Endothelial cell (in vitro differentiated cells): ENCODE measurements at regions not wholly inside any gene's neighbourhood (a gene's known extent, or its start where the extent isn't known, plus 50 kb on each side); places are given as distances from the start of the nearest gene placed in this dataset.

ENCODE experiments used
- DNase-seq: peaks from one replicate; pipeline ENCODE4 v3.0.0; 2021; ENCODE audit warnings: low spot score
- H3K27ac Mint-ChIP-seq: one replicate; pipeline ENCODE4 v1.8.0; 2021; ENCODE audit warnings: mixed read lengths, inconsistent platforms; ENCODE audit not compliant: unreplicated experiment
- H3K27me3 Mint-ChIP-seq: one replicate; pipeline ENCODE4 v1.8.0; 2021; ENCODE audit warnings: mild to moderate bottlenecking, moderate library complexity, mixed read lengths, inconsistent platforms; ENCODE audit not compliant: unreplicated experiment
- H3K36me3 Mint-ChIP-seq: one replicate; pipeline ENCODE4 v1.8.0; 2021; ENCODE audit warnings: mild to moderate bottlenecking, low read depth, mixed read lengths, inconsistent platforms; ENCODE audit not compliant: unreplicated experiment
- H3K4me1 Mint-ChIP-seq: one replicate; pipeline ENCODE4 v1.8.0; 2021; ENCODE audit warnings: mild to moderate bottlenecking, mixed read lengths, inconsistent platforms; ENCODE audit not compliant: unreplicated experiment
- H3K4me3 Mint-ChIP-seq: one replicate; pipeline ENCODE4 v1.8.0; 2021; ENCODE audit warnings: mild to moderate bottlenecking, mixed read lengths, inconsistent platforms; ENCODE audit not compliant: unreplicated experiment
- H3K9me3 Mint-ChIP-seq: one replicate; pipeline ENCODE4 v1.8.0; 2021; ENCODE audit warnings: mixed read lengths, inconsistent platforms; ENCODE audit not compliant: unreplicated experiment
- CTCF ChIP-seq: fragments of 200-600 bp; sonication (generic); IDR thresholded peaks from one replicate; pipeline ENCODE4 v1.5.0; 2021; ENCODE audit warnings: antibody characterized with exemption; ENCODE audit not compliant: unreplicated experiment

- Mint-ChIP-seq H3K36me3 (no peaks in the 10 kb centered on the region), H3K9me3 (no peaks in the 10 kb centered on the region), H3K4me1 (no peaks in the 10 kb centered on the region), H3K27me3 (no peaks in the 10 kb centered on the region), H3K27ac (no peak overlapping the region), H3K4me3 (no peak overlapping the region)
- no peak for TF ChIP-seq CTCF
- DNase-seq = no peak
Measured at GRCh38 chr5:123966781-123967180, 454.8 kb downstream of the CSNK1G3 start.

DNA sequence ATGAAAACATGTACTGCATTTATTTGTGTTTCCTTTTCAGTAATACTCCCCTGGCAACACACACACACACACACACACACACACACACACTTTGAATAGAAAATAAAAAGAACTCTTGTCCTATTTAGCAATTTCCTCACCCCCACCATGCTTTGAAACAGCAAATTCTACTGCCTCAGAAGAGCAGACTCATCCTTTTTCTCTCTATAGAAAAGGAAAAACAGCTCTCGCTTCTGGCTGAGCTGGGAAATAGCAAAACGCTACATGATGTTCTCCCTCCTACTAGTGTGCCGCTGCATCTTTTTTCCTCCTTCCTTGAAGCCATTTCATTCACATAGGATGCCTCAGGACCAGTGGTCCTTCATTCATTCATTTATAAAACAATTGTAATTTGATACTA is 453.6 kb downstream of the CSNK1G3 start:
- no peaks in the 10 kb centered on the region for H3K9me3 Mint-ChIP-seq
- H3K4me1 Mint-ChIP-seq = no peaks in the 10 kb centered on the region
- no peak overlapping the region for H3K4me3 Mint-ChIP-seq
- H3K27me3 Mint-ChIP-seq = no peaks in the 10 kb centered on the region
- no peak overlapping the region for H3K27ac Mint-ChIP-seq
- H3K36me3 Mint-ChIP-seq = no peaks in the 10 kb centered on the region
- TF ChIP-seq CTCF = no peak
- no peak for DNase-seq

DNA sequence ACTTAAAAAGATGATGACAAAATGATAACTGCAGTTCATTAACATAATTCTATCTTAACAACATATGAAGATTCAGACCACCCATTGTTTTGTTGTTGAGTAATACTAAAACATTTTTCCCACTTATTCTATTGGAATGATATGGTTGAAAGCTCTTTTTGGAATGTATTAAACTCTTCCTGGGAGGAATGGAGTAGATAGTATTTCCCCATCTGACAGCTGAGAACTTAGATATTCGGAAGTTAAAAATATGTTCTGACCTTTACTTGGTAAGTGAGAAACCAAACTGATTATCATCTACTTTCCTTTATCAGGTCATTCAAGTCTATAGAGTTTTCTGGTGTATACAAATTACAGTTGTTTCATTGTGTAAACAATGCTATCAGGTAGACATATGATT is 452.9 kb downstream of the CSNK1G3 start:
- no peak overlapping the region for H3K4me3 Mint-ChIP-seq

GRCh38 chr5:123960526-123960925 is 448.5 kb downstream of the CSNK1G3 start:
- Mint-ChIP-seq H3K4me3 (no peak overlapping the region), H3K36me3 (no peaks in the 10 kb centered on the region), H3K27me3 (no peaks in the 10 kb centered on the region), H3K27ac (no peak overlapping the region), H3K9me3 (no peaks in the 10 kb centered on the region), H3K4me1 (no peaks in the 10 kb centered on the region)
- no peak for TF ChIP-seq CTCF
- no peak for DNase-seq

More for the DNA sequence above, 452.9 kb downstream of the CSNK1G3 start:
- H3K27ac Mint-ChIP-seq = no peak overlapping the region
- no peaks in the 10 kb centered on the region for H3K36me3 Mint-ChIP-seq
- no peaks in the 10 kb centered on the region for H3K4me1 Mint-ChIP-seq
- DNase-seq = no peak
- no peaks in the 10 kb centered on the region for H3K9me3 Mint-ChIP-seq
- TF ChIP-seq CTCF = no peak
- no peaks in the 10 kb centered on the region for H3K27me3 Mint-ChIP-seq

DNA sequence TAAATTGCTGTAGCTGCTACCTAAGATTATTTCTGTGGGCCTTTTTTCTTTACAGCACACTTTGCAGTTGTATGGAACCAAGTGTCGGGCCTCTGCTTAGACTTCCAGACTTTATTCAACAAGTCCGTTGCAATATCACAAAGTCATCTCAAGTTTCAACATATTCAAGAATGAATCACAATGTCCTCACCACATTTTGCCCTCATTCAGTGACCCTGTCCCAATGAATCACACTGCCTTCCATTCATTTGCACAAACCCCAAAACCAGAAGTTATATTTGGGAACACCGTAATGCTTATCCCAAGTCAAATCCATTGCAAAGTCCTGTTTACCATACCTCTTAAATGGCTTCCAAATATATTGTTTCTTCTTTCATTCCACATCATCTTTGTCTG is 439.6 kb downstream of the CSNK1G3 start:
- Mint-ChIP-seq H3K9me3 (no peaks in the 10 kb centered on the region), H3K27ac (no peak overlapping the region), H3K4me1 (no peaks in the 10 kb centered on the region), H3K27me3 (no peaks in the 10 kb centered on the region), H3K4me3 (no peak overlapping the region), H3K36me3 (no peaks in the 10 kb centered on the region)
- TF ChIP-seq CTCF = no peak
- no peak for DNase-seq
